Thoracic aorta (tissue), 2 donors: ENCODE measurements at regions not wholly inside any gene's neighbourhood (a gene's known extent, or its start where the extent isn't known, plus 50 kb on each side); places are given as distances from the start of the nearest gene placed in this dataset.

Experiments
- ATAC-seq: fragments of 150-250 bp; one replicate; pipeline ENCODE4 v1.8.0; 2017; ENCODE audit warnings: low read depth; ENCODE audit not compliant: insufficient number of reproducible peaks, low FRiP score
- DNase-seq: peaks from one replicate; pipeline ENCODE4 v3.0.0-alpha.2; 2020; ENCODE audit warnings: low spot score
- H3K27ac ChIP-seq, 2 donors: fragments of 200-600 bp; sonication (generic); 1 replicate in 1 of 2; 2 replicates in 1 of 2; pipeline ENCODE4 v1.5.1; 2016; ENCODE audit warnings: mild to moderate bottlenecking in 2 of 2, moderate library complexity in 2 of 2
- H3K27me3 ChIP-seq: fragments of 200-600 bp; sonication (generic); replicated peaks from 2 replicates; pipeline ENCODE4 v1.6.0; 2016; ENCODE audit warnings: mild to moderate bottlenecking; ENCODE audit not compliant: insufficient read depth
- H3K36me3 ChIP-seq: fragments of 200-600 bp; sonication (generic); one replicate; pipeline ENCODE4 v1.5.1; 2016
- H3K4me1 ChIP-seq, 2 donors: fragments of 200-600 bp; sonication (generic); 1 replicate in 1 of 2; 2 replicates in 1 of 2; pipeline versions ENCODE4 v1.5.1 to v1.6.0; 2016; ENCODE audit warnings: low read depth in 2 of 2, mild to moderate bottlenecking in 1 of 2; ENCODE audit not compliant: control insufficient read depth in 1 of 2
- H3K4me3 ChIP-seq: fragments of 200-600 bp; sonication (generic); 2 replicates; pipeline ENCODE4 v1.5.1; 2016; ENCODE audit warnings: mild to moderate bottlenecking
- H3K9me3 ChIP-seq: fragments of 200-600 bp; sonication (generic); 2 replicates; pipeline ENCODE4 v1.5.1; 2016
- TF ChIP-seq, protein P1 (sequence below): fragments of 200-600 bp; sonication (generic); IDR thresholded peaks from one replicate; pipeline ENCODE4 v1.5.1; 2019; ENCODE audit warnings: antibody characterized with exemption

- TF ChIP-seq, protein P1, sequence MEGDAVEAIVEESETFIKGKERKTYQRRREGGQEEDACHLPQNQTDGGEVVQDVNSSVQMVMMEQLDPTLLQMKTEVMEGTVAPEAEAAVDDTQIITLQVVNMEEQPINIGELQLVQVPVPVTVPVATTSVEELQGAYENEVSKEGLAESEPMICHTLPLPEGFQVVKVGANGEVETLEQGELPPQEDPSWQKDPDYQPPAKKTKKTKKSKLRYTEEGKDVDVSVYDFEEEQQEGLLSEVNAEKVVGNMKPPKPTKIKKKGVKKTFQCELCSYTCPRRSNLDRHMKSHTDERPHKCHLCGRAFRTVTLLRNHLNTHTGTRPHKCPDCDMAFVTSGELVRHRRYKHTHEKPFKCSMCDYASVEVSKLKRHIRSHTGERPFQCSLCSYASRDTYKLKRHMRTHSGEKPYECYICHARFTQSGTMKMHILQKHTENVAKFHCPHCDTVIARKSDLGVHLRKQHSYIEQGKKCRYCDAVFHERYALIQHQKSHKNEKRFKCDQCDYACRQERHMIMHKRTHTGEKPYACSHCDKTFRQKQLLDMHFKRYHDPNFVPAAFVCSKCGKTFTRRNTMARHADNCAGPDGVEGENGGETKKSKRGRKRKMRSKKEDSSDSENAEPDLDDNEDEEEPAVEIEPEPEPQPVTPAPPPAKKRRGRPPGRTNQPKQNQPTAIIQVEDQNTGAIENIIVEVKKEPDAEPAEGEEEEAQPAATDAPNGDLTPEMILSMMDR: no peak
- no peak overlapping the region for H3K4me3 ChIP-seq
- DNase-seq: no peak
- no peak overlapping the region for H3K27ac ChIP-seq
- H3K9me3 ChIP-seq: no peaks in the 10 kb centered on the region
- H3K27me3 ChIP-seq: no peaks in the 10 kb centered on the region
- no peak for ATAC-seq
- H3K36me3 ChIP-seq: no peaks in the 10 kb centered on the region
- H3K4me1 ChIP-seq: no peaks in the 10 kb centered on the region
Measured at GRCh38 chr20:48205281-48205782, 420.1 kb upstream of the SULF2 start.

DNA sequence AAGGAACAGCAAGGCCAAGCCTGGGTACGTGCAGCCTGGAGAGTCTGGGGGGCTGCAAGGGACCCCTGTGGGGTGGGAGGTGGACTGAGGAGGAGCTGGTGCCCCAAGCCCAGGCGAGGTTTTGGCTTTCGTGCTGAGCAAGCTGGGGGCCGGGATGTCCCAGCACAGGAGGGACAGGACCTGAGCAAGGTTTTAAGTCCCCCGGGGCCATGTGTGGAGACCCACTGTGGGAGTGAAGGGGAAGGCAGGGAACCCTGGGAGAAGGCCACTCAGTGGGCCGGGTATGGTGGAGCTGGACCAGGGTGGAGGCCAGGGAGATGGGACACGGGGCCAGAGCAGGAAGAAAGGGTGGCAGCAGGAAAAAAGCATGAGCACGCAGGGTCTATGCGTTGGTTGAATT, 419.2 kb upstream of the SULF2 start:
- Histone ChIP-seq H3K36me3 (no peaks in the 10 kb centered on the region), H3K4me3 (no peak overlapping the region), H3K27ac (no peak overlapping the region), H3K4me1 (no peaks in the 10 kb centered on the region), H3K27me3 (no peaks in the 10 kb centered on the region), H3K9me3 (no peaks in the 10 kb centered on the region)
- TF ChIP-seq, protein P1: no peak
- no peak for DNase-seq
- ATAC-seq: no peak

DNA sequence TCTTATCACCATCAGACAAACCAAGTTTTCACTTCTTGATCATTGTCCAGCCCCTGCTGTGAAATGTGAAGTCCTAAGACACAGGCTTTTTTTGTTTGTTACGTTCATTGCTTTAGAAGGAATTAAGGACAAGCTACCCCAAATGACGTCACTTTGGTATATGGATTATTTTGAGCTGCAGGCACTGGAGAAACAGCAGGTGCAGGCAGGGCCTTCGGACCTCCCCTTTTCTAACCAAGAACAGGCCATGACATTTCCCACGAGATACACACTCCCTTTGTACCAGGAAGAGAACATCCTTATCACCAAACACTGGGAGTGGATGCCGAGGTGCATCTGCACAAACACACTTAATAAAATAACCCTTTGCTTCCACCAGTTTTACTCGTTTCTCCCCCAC, 418.0 kb upstream of the SULF2 start:
- Histone ChIP-seq H3K9me3 (no peaks in the 10 kb centered on the region), H3K27ac (no peak overlapping the region), H3K27me3 (no peaks in the 10 kb centered on the region), H3K4me3 (no peak overlapping the region), H3K4me1 (no peaks in the 10 kb centered on the region), H3K36me3 (no peaks in the 10 kb centered on the region)
- no peak for ATAC-seq
- TF ChIP-seq, protein P1: no peak
- no peak for DNase-seq

GRCh38 chr20:48202334-48203113, 417.2 kb upstream of the SULF2 start:
- H3K36me3 ChIP-seq: no peaks in the 10 kb centered on the region
- no peak for DNase-seq
- H3K27ac ChIP-seq: no peak overlapping the region
- no peaks in the 10 kb centered on the region for H3K9me3 ChIP-seq
- no peak overlapping the region for H3K4me3 ChIP-seq
- H3K27me3 ChIP-seq: no peaks in the 10 kb centered on the region
- TF ChIP-seq, protein P1: no peak
- no peaks in the 10 kb centered on the region for H3K4me1 ChIP-seq
- ATAC-seq: no peak

- Histone ChIP-seq H3K4me3 (no peak overlapping the region), H3K4me1 (no peaks in the 10 kb centered on the region), H3K36me3 (no peaks in the 10 kb centered on the region), H3K9me3 (no peaks in the 10 kb centered on the region), H3K27me3 (no peaks in the 10 kb centered on the region), H3K27ac (no peak overlapping the region)
- TF ChIP-seq, protein P1: no peak
- ATAC-seq (no peak), DNase-seq (no peak)
Measured at GRCh38 chr20:48201885-48202284, 416.6 kb upstream of the SULF2 start.
